LoVo (cell line): ENCODE measurements at regions not wholly inside any gene's neighbourhood (a gene's known extent, or its start where the extent isn't known, plus 50 kb on each side); places are given as distances from the start of the nearest gene placed in this dataset.

Source experiments
- DNase-seq: peaks from one replicate; pipeline ENCODE4 v3.0.0-alpha.2; 2016; ENCODE audit warnings: low spot score

- DNase-seq = no peak
Measured at GRCh38 chr10:111993321-111993720, 190.2 kb downstream of the GPAM start.

- no peak for DNase-seq
Measured at GRCh38 chr10:111993872-111994426, 189.6 kb downstream of the GPAM start.

GRCh38 chr10:111996103-111996502 lies 187.5 kb downstream of the GPAM start:
- no peak for DNase-seq

- DNase-seq = no peak
Measured at GRCh38 chr10:111998728-111999127, 184.8 kb downstream of the GPAM start.

GRCh38 chr10:111999205-111999914 lies 184.2 kb downstream of the GPAM start:
- no peak for DNase-seq

- DNase-seq = no peak
Measured at GRCh38 chr10:111999915-112000302, 183.7 kb downstream of the GPAM start.

- no peak for DNase-seq
Measured at GRCh38 chr10:112000466-112000865, 183.1 kb downstream of the GPAM start.

- DNase-seq = no peak
Measured at GRCh38 chr10:112002206-112002605, 181.4 kb downstream of the GPAM start.

GRCh38 chr10:112004075-112004474 lies 179.5 kb downstream of the GPAM start:
- DNase-seq = no peak

- DNase-seq = no peak
Measured at GRCh38 chr10:112005044-112005443, 178.5 kb downstream of the GPAM start.

- no peak for DNase-seq
Measured at GRCh38 chr10:112006407-112006806, 177.2 kb downstream of the GPAM start.

- DNase-seq = no peak
Measured at GRCh38 chr10:112006831-112007230, 176.7 kb downstream of the GPAM start.

GRCh38 chr10:112022196-112022595 lies 161.4 kb downstream of the GPAM start:
- no peak for DNase-seq

- DNase-seq = no peak
Measured at GRCh38 chr10:112024079-112024478, 159.5 kb downstream of the GPAM start.

- no peak for DNase-seq
Measured at GRCh38 chr10:112025228-112025627, 158.3 kb downstream of the GPAM start.

- no peak for DNase-seq
Measured at GRCh38 chr10:112026438-112026837, 157.1 kb downstream of the GPAM start.

- DNase-seq = no peak
Measured at GRCh38 chr10:112027731-112028280, 155.8 kb downstream of the GPAM start.

GRCh38 chr10:112030431-112030830 lies 153.1 kb downstream of the GPAM start:
- no peak for DNase-seq

- DNase-seq = no peak
Measured at GRCh38 chr10:112039823-112040222, 143.7 kb downstream of the GPAM start.

- no peak for DNase-seq
Measured at GRCh38 chr10:112040696-112041095, 142.9 kb downstream of the GPAM start.

- no peak for DNase-seq
Measured at GRCh38 chr10:112045938-112046337, 137.6 kb downstream of the GPAM start.

GRCh38 chr10:112047674-112048073 lies 135.9 kb downstream of the GPAM start:
- no peak for DNase-seq

- DNase-seq = no peak
Measured at GRCh38 chr10:112052166-112052565, 131.4 kb downstream of the GPAM start.

- no peak for DNase-seq
Measured at GRCh38 chr10:112053895-112054294, 129.7 kb downstream of the GPAM start.
